WTC11 (cell line): ENCODE measurements at regions not wholly inside any gene's neighbourhood (a gene's known extent, or its start where the extent isn't known, plus 50 kb on each side); places are given as distances from the start of the nearest gene placed in this dataset.

ENCODE experiments used
- ATAC-seq: fragments of 200-7000 bp; cut with Tn5 transposase; 2 replicates; pipeline ENCODE4 v1.10.0; 2021; ENCODE audit warnings: mild to moderate bottlenecking, moderate library complexity
- CTCF ChIA-PET: fragments of 300-600 bp; sonication (Branson Sonifier 250); formaldehyde crosslinking; loops from one replicate; lab custom pipeline; 2021; ENCODE audit warnings: antibody characterized with exemption; lab: Charles Lee
- POLR2A ChIA-PET: fragments of 350-600 bp; sonication (Branson Sonifier 250); formaldehyde crosslinking; loops from one replicate; lab custom pipeline; 2021; ENCODE audit warnings: antibody characterized with exemption; lab: Charles Lee
- DNase-seq: peaks from one replicate; pipeline ENCODE4 v3.0.0; 2021; ENCODE audit warnings: low spot score
- H3K27ac Mint-ChIP-seq: 2 replicates; pipeline ENCODE4 v1.8.0; 2021; ENCODE audit warnings: mixed read lengths
- H3K27me3 Mint-ChIP-seq: 2 replicates; pipeline ENCODE4 v1.8.0; 2021; ENCODE audit warnings: low read depth, mild to moderate bottlenecking, moderate library complexity, mixed read lengths
- H3K36me3 Mint-ChIP-seq: 2 replicates; pipeline ENCODE4 v1.8.0; 2021; ENCODE audit warnings: mixed read lengths
- H3K4me1 Mint-ChIP-seq: 2 replicates; pipeline ENCODE4 v1.8.0; 2022; ENCODE audit warnings: mixed read lengths
- H3K4me3 Mint-ChIP-seq: 2 replicates; pipeline ENCODE4 v1.8.0; 2021; ENCODE audit warnings: mild to moderate bottlenecking, moderate library complexity, mixed read lengths
- H3K9me3 Mint-ChIP-seq: 2 replicates; pipeline ENCODE4 v1.8.0; 2021; ENCODE audit warnings: mixed read lengths
- ATF1 ChIP-seq: sonication (generic); formaldehyde crosslinking; IDR thresholded peaks from 2 replicates; pipeline ENCODE4 v1.8.1; 2023; ENCODE audit warnings: mild to moderate bottlenecking, moderate library complexity, missing genetic modification reagents
- CTCF ChIP-seq: fragments of 200-600 bp; IDR thresholded peaks from 2 replicates; pipeline ENCODE4 v1.8.0; 2022; ENCODE audit warnings: antibody characterized with exemption
- E2F1 ChIP-seq: sonication (generic); formaldehyde crosslinking; IDR thresholded peaks from 2 replicates; pipeline ENCODE4 v1.8.0; 2022; ENCODE audit warnings: mild to moderate bottlenecking, missing genetic modification reagents
- ELF4 ChIP-seq: sonication (generic); formaldehyde crosslinking; IDR thresholded peaks from 2 replicates; pipeline ENCODE4 v1.8.1; 2022; ENCODE audit warnings: low read depth, mild to moderate bottlenecking, moderate library complexity, missing genetic modification reagents
- ERG ChIP-seq: fragments of 250-450 bp; sonication (Bioruptor Pico); IDR thresholded peaks from 2 replicates; pipeline ENCODE4 v1.8.0; 2021; ENCODE audit warnings: mild to moderate bottlenecking
- FOXP1 ChIP-seq: sonication (generic); formaldehyde crosslinking; IDR thresholded peaks from 2 replicates; pipeline ENCODE4 v1.8.0; 2022; ENCODE audit warnings: missing genetic modification reagents, mild to moderate bottlenecking, moderate library complexity, borderline replicate concordance
- GABPB1 ChIP-seq: sonication (generic); formaldehyde crosslinking; IDR thresholded peaks from 2 replicates; pipeline ENCODE4 v1.8.1; 2023; ENCODE audit warnings: mild to moderate bottlenecking, missing genetic modification reagents
- GTF2I ChIP-seq: fragments of 250-450 bp; sonication (Bioruptor Pico); conservative IDR thresholded peaks from 2 replicates; pipeline ENCODE4 v1.4.0; 2021; ENCODE audit warnings: mild to moderate bottlenecking
- PRRX2 ChIP-seq: fragments of 250-450 bp; sonication (Bioruptor Pico); IDR thresholded peaks from 2 replicates; pipeline ENCODE4 v1.8.0; 2021; ENCODE audit warnings: mild to moderate bottlenecking
- RORB ChIP-seq: fragments of 250-450 bp; sonication (Bioruptor Pico); IDR thresholded peaks from 2 replicates; pipeline ENCODE4 v1.9.0; 2021; ENCODE audit warnings: mild to moderate bottlenecking
- SMAD4 ChIP-seq: sonication (generic); formaldehyde crosslinking; IDR thresholded peaks from 2 replicates; pipeline ENCODE4 v1.8.0; 2022; ENCODE audit warnings: mild to moderate bottlenecking, missing genetic modification reagents
- SOX15 ChIP-seq: fragments of 250-450 bp; sonication (Bioruptor Pico); IDR thresholded peaks from 2 replicates; pipeline ENCODE4 v1.9.0; 2021; ENCODE audit warnings: mild to moderate bottlenecking
- SP1 ChIP-seq: sonication (generic); formaldehyde crosslinking; conservative IDR thresholded peaks from 2 replicates; pipeline ENCODE4 v1.8.1; 2022; ENCODE audit warnings: missing genetic modification reagents
- ZNF121 ChIP-seq: sonication (generic); formaldehyde crosslinking; IDR thresholded peaks from 2 replicates; pipeline ENCODE4 v1.8.0; 2023; ENCODE audit warnings: missing genetic modification reagents
- ZNF396 ChIP-seq: fragments of 250-450 bp; sonication (Bioruptor Pico); IDR thresholded peaks from 2 replicates; pipeline ENCODE4 v1.8.0; 2021; ENCODE audit warnings: mild to moderate bottlenecking, moderate library complexity, borderline replicate concordance
- ZNF416 ChIP-seq: fragments of 250-450 bp; sonication (Bioruptor Pico); IDR thresholded peaks from 2 replicates; pipeline ENCODE4 v1.9.0; 2021; ENCODE audit warnings: mild to moderate bottlenecking, inconsistent platforms
- TF ChIP-seq, protein P1 (sequence below): sonication (generic); formaldehyde crosslinking; IDR thresholded peaks from 2 replicates; pipeline ENCODE4 v1.8.0; 2022; ENCODE audit warnings: mild to moderate bottlenecking, missing genetic modification reagents
- TF ChIP-seq, protein P2 (sequence below): sonication (generic); formaldehyde crosslinking; IDR thresholded peaks from 2 replicates; pipeline ENCODE4 v1.8.1; 2023; ENCODE audit warnings: mild to moderate bottlenecking, moderate library complexity, missing genetic modification reagents
- TF ChIP-seq, protein P3 (sequence below): sonication (generic); formaldehyde crosslinking; IDR thresholded peaks from 2 replicates; pipeline ENCODE4 v1.8.1; 2022; ENCODE audit warnings: mild to moderate bottlenecking, missing genetic modification reagents, moderate library complexity, borderline replicate concordance
- TF ChIP-seq, protein P4 (sequence below): sonication (generic); formaldehyde crosslinking; IDR thresholded peaks from 2 replicates; pipeline ENCODE4 v1.8.0; 2023; ENCODE audit warnings: missing genetic modification reagents, mild to moderate bottlenecking, borderline replicate concordance

DNA sequence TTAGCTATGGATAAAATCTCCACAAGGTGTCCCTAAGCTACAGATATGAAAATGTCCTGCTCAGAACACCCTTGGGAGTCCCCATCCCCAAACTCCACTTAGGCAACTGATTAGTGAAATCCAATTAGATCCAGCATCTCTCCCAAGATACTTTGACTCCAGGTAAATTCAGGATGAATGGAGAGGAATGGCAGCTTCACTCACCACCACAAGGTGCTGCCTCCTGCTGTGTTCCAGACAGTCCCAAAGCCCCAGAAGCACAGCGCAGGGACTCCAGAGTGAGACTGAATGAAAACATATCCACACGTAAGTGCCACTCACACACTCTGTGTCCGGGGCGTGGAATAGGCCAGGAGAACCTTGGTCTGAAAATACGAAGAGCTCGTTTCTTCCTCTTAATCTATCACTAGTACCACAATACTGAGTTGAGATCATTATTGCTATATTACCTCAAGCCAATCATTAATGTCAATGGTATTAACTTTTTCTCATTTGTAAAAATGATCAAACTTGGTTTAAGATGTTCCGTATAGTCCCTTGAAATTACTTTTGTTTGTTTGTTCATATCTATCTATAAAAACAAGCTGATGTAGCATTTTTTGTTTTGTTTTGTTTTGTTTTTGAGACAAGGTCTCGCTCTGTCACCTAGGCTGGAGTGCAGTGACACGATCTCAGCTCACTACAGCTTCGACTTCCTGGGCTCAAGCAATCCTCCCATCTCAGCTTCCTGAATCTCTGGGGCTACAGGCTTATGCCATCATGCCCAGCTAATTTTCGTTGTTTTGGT, 70.0 kb upstream of the BICD1 start:
- POLR2A ChIA-PET: interaction anchor here (0.7 kb wide), 2 partner anchors 218 to 553 kb away, joined by 3 read pairs; no protein-coding TSS in a partner anchor
- DNase-seq (no peak), ATAC-seq (no peak)
- H3K9me3 Mint-ChIP-seq: peaks cover under 1% of the 10 kb centered on the region; the same call in 1 of the 2 replicates
- TF ChIP-seq SP1: no peak
- TF ChIP-seq CTCF: no peak
- no peak overlapping the region for H3K27ac Mint-ChIP-seq
- no peak overlapping the region for H3K4me3 Mint-ChIP-seq
- peaks cover 1% of the 10 kb centered on the region for H3K36me3 Mint-ChIP-seq
- CTCF ChIA-PET: interaction anchor here (1.3 kb wide), 1 partner anchor 15 kb away, joined by 5 read pairs; no protein-coding TSS in a partner anchor
- H3K4me1 Mint-ChIP-seq: peaks cover 42% of the 10 kb centered on the region
- peaks cover 13% of the 10 kb centered on the region; the same call in 1 of the 2 replicates for H3K27me3 Mint-ChIP-seq

GRCh38 chr12:32039347-32039746, 67.3 kb upstream of the BICD1 start:
- Mint-ChIP-seq H3K36me3 (peaks cover 24% of the 10 kb centered on the region), H3K27me3 (peaks cover 20% of the 10 kb centered on the region; the same call in 1 of the 2 replicates)
- CTCF ChIA-PET: interaction anchor here (0.6 to 1.9 kb wide), 3 partner anchors 21 to 211 kb away, joined by 3 to 9 read pairs (median 3); no protein-coding TSS in a partner anchor
- POLR2A ChIA-PET: interaction anchor here (0.6 kb wide), 2 partner anchors 28 to 37 kb away, joined by 3 to 6 read pairs; no protein-coding TSS in a partner anchor
- ATAC-seq: peak; percentile 55
- TF ChIP-seq, protein P1, sequence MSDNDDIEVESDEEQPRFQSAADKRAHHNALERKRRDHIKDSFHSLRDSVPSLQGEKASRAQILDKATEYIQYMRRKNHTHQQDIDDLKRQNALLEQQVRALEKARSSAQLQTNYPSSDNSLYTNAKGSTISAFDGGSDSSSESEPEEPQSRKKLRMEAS (CRISPR knock-in tag): no peak
- TF ChIP-seq, protein P2, sequence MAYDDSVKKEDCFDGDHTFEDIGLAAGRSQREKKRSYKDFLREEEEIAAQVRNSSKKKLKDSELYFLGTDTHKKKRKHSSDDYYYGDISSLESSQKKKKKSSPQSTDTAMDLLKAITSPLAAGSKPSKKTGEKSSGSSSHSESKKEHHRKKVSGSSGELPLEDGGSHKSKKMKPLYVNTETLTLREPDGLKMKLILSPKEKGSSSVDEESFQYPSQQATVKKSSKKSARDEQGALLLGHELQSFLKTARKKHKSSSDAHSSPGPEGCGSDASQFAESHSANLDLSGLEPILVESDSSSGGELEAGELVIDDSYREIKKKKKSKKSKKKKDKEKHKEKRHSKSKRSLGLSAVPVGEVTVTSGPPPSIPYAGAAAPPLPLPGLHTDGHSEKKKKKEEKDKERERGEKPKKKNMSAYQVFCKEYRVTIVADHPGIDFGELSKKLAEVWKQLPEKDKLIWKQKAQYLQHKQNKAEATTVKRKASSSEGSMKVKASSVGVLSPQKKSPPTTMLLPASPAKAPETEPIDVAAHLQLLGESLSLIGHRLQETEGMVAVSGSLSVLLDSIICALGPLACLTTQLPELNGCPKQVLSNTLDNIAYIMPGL (CRISPR knock-in tag): no peak
- TF ChIP-seq GTF2I (CRISPR knock-in tag) (no peak), RORB (no peak), E2F1 (CRISPR knock-in tag) (no peak), CTCF (no peak), ZNF121 (no peak), ATF1 (CRISPR knock-in tag) (no peak), ELF4 (CRISPR knock-in tag) (no peak), SMAD4 (CRISPR knock-in tag) (no peak), GABPB1 (CRISPR knock-in tag) (no peak), ZNF396 (CRISPR knock-in tag) (no peak), FOXP1 (CRISPR knock-in tag) (no peak), PRRX2 (CRISPR knock-in tag) (no peak), ERG (CRISPR knock-in tag) (no peak), SOX15 (CRISPR knock-in tag) (no peak), ZNF416 (CRISPR knock-in tag) (no peak)
- TF ChIP-seq, protein P3, sequence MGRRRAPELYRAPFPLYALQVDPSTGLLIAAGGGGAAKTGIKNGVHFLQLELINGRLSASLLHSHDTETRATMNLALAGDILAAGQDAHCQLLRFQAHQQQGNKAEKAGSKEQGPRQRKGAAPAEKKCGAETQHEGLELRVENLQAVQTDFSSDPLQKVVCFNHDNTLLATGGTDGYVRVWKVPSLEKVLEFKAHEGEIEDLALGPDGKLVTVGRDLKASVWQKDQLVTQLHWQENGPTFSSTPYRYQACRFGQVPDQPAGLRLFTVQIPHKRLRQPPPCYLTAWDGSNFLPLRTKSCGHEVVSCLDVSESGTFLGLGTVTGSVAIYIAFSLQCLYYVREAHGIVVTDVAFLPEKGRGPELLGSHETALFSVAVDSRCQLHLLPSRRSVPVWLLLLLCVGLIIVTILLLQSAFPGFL (CRISPR knock-in tag): no peak
- TF ChIP-seq, protein P4, sequence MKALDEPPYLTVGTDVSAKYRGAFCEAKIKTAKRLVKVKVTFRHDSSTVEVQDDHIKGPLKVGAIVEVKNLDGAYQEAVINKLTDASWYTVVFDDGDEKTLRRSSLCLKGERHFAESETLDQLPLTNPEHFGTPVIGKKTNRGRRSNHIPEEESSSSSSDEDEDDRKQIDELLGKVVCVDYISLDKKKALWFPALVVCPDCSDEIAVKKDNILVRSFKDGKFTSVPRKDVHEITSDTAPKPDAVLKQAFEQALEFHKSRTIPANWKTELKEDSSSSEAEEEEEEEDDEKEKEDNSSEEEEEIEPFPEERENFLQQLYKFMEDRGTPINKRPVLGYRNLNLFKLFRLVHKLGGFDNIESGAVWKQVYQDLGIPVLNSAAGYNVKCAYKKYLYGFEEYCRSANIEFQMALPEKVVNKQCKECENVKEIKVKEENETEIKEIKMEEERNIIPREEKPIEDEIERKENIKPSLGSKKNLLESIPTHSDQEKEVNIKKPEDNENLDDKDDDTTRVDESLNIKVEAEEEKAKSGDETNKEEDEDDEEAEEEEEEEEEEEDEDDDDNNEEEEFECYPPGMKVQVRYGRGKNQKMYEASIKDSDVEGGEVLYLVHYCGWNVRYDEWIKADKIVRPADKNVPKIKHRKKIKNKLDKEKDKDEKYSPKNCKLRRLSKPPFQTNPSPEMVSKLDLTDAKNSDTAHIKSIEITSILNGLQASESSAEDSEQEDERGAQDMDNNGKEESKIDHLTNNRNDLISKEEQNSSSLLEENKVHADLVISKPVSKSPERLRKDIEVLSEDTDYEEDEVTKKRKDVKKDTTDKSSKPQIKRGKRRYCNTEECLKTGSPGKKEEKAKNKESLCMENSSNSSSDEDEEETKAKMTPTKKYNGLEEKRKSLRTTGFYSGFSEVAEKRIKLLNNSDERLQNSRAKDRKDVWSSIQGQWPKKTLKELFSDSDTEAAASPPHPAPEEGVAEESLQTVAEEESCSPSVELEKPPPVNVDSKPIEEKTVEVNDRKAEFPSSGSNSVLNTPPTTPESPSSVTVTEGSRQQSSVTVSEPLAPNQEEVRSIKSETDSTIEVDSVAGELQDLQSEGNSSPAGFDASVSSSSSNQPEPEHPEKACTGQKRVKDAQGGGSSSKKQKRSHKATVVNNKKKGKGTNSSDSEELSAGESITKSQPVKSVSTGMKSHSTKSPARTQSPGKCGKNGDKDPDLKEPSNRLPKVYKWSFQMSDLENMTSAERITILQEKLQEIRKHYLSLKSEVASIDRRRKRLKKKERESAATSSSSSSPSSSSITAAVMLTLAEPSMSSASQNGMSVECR: no peak
- TF ChIP-seq, all 79 proteins: peak for 0
- Mint-ChIP-seq H3K27ac (no peak overlapping the region), H3K4me3 (no peak overlapping the region), H3K4me1 (peaks cover 23% of the 10 kb centered on the region), H3K9me3 (peaks cover 19% of the 10 kb centered on the region)
- DNase-seq: no peak
